SK-N-MC (cell line): ENCODE measurements at regions not wholly inside any gene's neighbourhood (a gene's known extent, or its start where the extent isn't known, plus 50 kb on each side); places are given as distances from the start of the nearest gene placed in this dataset.

ENCODE experiments used
- DNase-seq: peaks from one replicate; pipeline ENCODE4 v3.0.0-alpha.2; 2011; ENCODE audit warnings: low read depth, low spot score
- H3K27ac ChIP-seq: fragments of 200-600 bp; sonication (generic); 2 replicates; pipeline ENCODE4 v1.5.1; 2016; ENCODE audit warnings: mixed run types
- H3K36me3 ChIP-seq: fragments of 200-600 bp; sonication (generic); 2 replicates; pipeline ENCODE4 v1.6.1; 2017; ENCODE audit warnings: antibody characterized with exemption, low read length, mixed read lengths; ENCODE audit not compliant: insufficient read depth
- H3K4me3 ChIP-seq: fragments of 200-600 bp; sonication (generic); 2 replicates; pipeline ENCODE4 v1.5.1; 2016
- H3K9ac ChIP-seq: fragments of 200-600 bp; sonication (generic); 2 replicates; pipeline ENCODE4 v1.8.0; 2017; ENCODE audit warnings: mixed run types, mixed read lengths; ENCODE audit not compliant: insufficient read length
- H3K9me3 ChIP-seq: fragments of 200-600 bp; sonication (generic); 2 replicates; pipeline ENCODE4 v1.6.1; 2017; ENCODE audit warnings: low read depth, mild to moderate bottlenecking, antibody characterized with exemption, low read length, moderate library complexity, mixed read lengths
- EZH2 ChIP-seq: fragments of 200-600 bp; sonication (generic); IDR thresholded peaks from one replicate; pipeline ENCODE4 v1.6.1; 2017; ENCODE audit warnings: antibody characterized with exemption
- FOXP2 ChIP-seq: optimal IDR thresholded peaks from 2 replicates; pipeline ENCODE3; 2011; ENCODE audit warnings: mild to moderate bottlenecking, moderate library complexity; ENCODE audit not compliant: insufficient read depth; ENCODE audit errors: extremely low read length, control extremely low read depth
- POLR2AphosphoS5 ChIP-seq: IDR thresholded peaks from 2 replicates; pipeline ENCODE4 v1.6.1; 2012; ENCODE audit warnings: mild to moderate bottlenecking, low read depth, low read length, borderline replicate concordance

DNA sequence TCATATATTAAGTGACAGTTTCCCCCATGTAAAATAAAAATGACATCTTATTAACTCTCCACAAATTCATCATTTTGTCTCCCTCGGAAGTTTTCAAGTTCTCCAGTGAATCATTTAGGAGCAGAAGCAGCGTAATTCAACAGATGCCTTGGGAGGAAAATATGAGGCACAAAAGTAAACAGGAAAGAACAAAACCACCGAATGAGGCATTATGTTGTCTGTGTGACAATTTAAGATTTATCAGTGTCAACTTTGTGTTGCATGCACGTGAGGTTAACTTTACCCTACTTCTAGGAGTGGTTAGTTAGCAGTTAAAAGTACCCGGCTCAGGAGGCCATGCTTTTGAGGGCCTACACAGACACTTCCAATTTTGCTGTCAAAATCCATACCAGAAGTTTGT lies 258.6 kb downstream of the IPO8 start:
- no peaks in the 10 kb centered on the region for H3K36me3 ChIP-seq
- H3K27ac ChIP-seq, result no peak overlapping the region
- H3K9ac ChIP-seq, result no peak overlapping the region
- H3K4me3 ChIP-seq, result no peak overlapping the region
- H3K9me3 ChIP-seq, result no peaks in the 10 kb centered on the region
- DNase-seq, result no peak
- TF ChIP-seq FOXP2, result no peak
- no peak for TF ChIP-seq POLR2AphosphoS5
- no peak for TF ChIP-seq EZH2

GRCh38 chr12:30428098-30428497 lies 267.6 kb downstream of the IPO8 start:
- no peaks in the 10 kb centered on the region for H3K9me3 ChIP-seq
- DNase-seq, result no peak
- H3K4me3 ChIP-seq, result no peak overlapping the region
- H3K9ac ChIP-seq, result no peak overlapping the region
- TF ChIP-seq FOXP2 (no peak), POLR2AphosphoS5 (no peak), EZH2 (no peak)
- no peaks in the 10 kb centered on the region for H3K36me3 ChIP-seq
- no peak overlapping the region for H3K27ac ChIP-seq

DNA sequence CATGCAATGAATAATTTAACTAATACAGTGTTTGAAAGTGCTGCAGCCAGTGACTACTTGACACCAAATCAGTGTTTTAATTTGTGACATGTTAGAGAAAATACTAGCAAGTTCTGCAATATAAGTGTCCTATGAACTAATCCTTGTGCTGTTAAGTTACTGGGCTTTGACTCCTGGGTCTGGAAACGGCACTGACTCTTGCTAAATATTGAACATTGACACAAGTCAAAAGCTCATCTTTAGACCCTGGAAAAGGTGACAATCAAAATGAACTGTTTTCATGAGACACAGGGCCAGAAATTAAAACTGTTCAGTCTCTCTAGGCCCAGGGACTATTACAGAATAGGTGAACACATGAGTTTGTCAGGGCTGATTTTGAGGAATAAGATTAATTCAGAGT lies 268.1 kb downstream of the IPO8 start:
- Histone ChIP-seq H3K36me3 (no peaks in the 10 kb centered on the region), H3K9me3 (no peaks in the 10 kb centered on the region), H3K27ac (no peak overlapping the region), H3K9ac (no peak overlapping the region), H3K4me3 (no peak overlapping the region)
- no peak for TF ChIP-seq FOXP2
- no peak for TF ChIP-seq EZH2
- TF ChIP-seq POLR2AphosphoS5, result no peak
- DNase-seq, result no peak

DNA sequence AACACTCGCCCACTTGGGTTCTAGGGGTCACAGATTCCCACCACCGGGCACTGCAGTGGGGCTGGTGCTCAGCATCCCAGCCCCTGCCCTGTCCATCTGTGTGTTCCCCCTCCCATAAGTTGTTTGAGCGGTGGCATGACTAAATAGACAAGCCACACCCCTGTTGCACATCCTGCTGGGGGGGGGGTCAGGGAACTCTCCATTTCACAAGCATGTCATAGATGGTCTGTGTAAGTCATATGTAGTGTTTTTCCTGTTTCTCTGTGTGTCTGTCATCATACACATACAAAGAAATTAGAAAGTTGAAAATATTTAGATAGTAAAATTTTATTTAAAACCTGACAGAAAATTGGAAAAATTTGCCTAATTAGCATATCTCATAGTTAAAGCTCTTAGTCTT lies 270.2 kb downstream of the IPO8 start:
- TF ChIP-seq EZH2, result no peak
- TF ChIP-seq FOXP2, result no peak
- TF ChIP-seq POLR2AphosphoS5, result no peak
- Histone ChIP-seq H3K9me3 (no peaks in the 10 kb centered on the region), H3K27ac (no peak overlapping the region), H3K9ac (no peak overlapping the region), H3K4me3 (no peak overlapping the region), H3K36me3 (no peaks in the 10 kb centered on the region)
- no peak for DNase-seq

DNA sequence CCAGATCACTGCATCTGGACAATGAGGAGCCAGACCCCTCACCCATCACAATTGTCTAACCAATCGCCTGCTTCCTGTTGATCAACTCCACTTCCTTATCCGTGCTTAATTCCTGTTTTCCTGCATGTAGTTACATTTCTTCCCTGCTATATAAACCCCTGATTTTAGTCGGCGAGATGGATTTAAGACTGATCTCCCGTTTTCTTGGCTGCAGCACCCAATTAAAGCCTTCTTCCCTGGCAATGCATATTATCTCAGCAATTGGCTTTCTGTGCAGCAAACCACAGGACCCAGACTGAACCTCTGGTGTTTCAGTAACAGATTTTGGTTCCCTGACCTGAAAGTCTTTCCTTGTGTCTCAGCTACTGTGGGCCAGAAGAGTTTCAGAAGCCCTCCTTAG lies 272.3 kb downstream of the IPO8 start:
- DNase-seq, result no peak
- Histone ChIP-seq H3K9ac (no peak overlapping the region), H3K9me3 (no peaks in the 10 kb centered on the region), H3K36me3 (no peaks in the 10 kb centered on the region), H3K4me3 (no peak overlapping the region), H3K27ac (no peak overlapping the region)
- TF ChIP-seq POLR2AphosphoS5 (no peak), EZH2 (no peak), FOXP2 (no peak)

DNA sequence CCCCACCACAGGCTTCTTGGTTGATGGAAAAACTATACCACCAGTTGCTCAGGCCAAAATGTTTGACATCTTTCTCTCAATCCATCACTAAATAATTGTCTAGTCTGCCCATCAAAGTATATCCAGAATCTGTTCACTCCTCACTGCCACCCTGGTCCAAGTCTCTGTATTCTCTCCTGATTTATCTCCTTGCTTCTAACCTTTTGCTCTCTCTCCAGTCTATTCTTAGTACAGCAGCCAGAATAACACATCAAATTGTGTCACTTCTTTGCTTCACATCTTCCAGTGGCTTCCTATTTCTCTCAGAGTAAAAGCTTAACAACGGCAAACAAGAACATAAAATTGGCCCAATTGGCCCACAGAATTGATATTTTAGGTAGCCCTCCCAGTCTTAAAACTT lies 272.8 kb downstream of the IPO8 start:
- H3K9me3 ChIP-seq, result no peaks in the 10 kb centered on the region
- no peak overlapping the region for H3K9ac ChIP-seq
- H3K27ac ChIP-seq, result no peak overlapping the region
- no peak for DNase-seq
- no peak overlapping the region for H3K4me3 ChIP-seq
- TF ChIP-seq EZH2 (no peak), FOXP2 (no peak), POLR2AphosphoS5 (no peak)
- H3K36me3 ChIP-seq, result no peaks in the 10 kb centered on the region

DNA sequence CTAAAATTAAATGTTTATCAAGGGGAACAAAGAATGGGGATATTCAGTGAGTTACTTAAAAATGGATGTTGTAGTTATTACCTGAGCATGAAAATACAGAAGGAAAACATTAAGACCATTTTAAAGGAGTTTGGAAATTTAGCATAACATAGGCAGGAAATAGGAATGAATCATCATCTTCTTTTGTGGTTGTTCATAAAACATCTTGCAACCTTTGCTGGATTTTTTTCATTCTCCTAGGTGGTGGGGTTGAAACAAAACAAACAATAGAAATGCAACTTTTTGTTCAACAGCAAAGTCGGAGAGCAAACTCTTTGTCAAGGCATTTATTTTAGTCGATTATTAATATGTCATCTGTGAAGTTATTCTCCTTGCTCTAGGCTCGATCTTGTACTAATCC lies 275.1 kb downstream of the IPO8 start:
- Histone ChIP-seq H3K36me3 (no peaks in the 10 kb centered on the region), H3K9me3 (no peaks in the 10 kb centered on the region), H3K27ac (no peak overlapping the region), H3K9ac (no peak overlapping the region), H3K4me3 (no peak overlapping the region)
- no peak for TF ChIP-seq POLR2AphosphoS5
- no peak for TF ChIP-seq FOXP2
- TF ChIP-seq EZH2, result no peak
- DNase-seq, result no peak

DNA sequence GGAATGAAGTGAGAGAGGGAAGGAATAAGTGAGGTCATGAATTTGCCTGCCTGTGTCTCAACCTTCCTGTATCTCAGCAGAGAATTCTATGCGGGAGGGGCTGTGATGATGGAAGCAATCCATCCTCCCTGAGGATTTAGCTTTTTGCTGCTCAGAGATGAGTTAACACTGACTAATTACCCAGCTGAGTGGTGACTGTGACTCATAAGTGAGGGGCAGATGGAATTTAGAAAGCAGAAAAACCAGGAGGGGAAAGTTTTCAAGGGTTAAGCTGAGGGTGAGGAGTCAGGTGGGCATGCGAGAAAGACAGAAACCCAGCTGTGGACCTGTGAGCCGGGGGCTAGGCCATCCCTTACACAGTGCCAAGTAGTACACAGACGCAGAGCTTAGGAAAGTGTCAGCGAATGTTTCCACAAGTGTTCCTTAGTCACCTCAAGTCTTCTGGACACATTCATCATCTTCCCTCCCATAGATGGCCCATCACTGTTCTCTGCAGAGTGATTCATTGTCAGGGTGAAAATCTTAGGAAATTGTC lies 277.9 kb downstream of the IPO8 start:
- no peak overlapping the region for H3K9ac ChIP-seq
- H3K36me3 ChIP-seq, result no peaks in the 10 kb centered on the region
- H3K4me3 ChIP-seq, result no peak overlapping the region
- no peaks in the 10 kb centered on the region for H3K9me3 ChIP-seq
- no peak overlapping the region for H3K27ac ChIP-seq
- DNase-seq, result no peak
- TF ChIP-seq EZH2 (no peak), POLR2AphosphoS5 (no peak), FOXP2 (no peak)

GRCh38 chr12:30416631-30417030 lies 279.0 kb downstream of the IPO8 start:
- DNase-seq, result no peak
- no peaks in the 10 kb centered on the region for H3K36me3 ChIP-seq
- no peak overlapping the region for H3K27ac ChIP-seq
- H3K9ac ChIP-seq, result no peak overlapping the region
- no peaks in the 10 kb centered on the region for H3K9me3 ChIP-seq
- no peak overlapping the region for H3K4me3 ChIP-seq
- no peak for TF ChIP-seq FOXP2
- TF ChIP-seq POLR2AphosphoS5, result no peak
